Gastrocnemius medialis (tissue), 4 donors: ENCODE measurements at regions not wholly inside any gene's neighbourhood (a gene's known extent, or its start where the extent isn't known, plus 50 kb on each side); places are given as distances from the start of the nearest gene placed in this dataset.

Source experiments
- ATAC-seq, 2 donors: fragments of 150-250 bp; one replicate each; pipeline ENCODE4 v1.9.1; 2016
- DNase-seq, 2 donors: peaks; one replicate each; pipeline ENCODE4 v3.0.0-alpha.2; 2019
- H3K27ac ChIP-seq, 4 donors: fragments of 200-600 bp; sonication (generic); 1 replicate in 1 of 4; 2 replicates in 3 of 4; pipeline ENCODE4 v1.5.1; 2016 to 2018; ENCODE audit warnings: mild to moderate bottlenecking in 2 of 4, moderate library complexity in 1 of 4
- H3K27me3 ChIP-seq, 3 donors: fragments of 200-600 bp; sonication (generic) in 2 of 3; 1 replicate in 1 of 3; 2 replicates in 2 of 3; pipeline versions ENCODE4 v1.5.1 to v1.6.0; 2016 to 2019; ENCODE audit warnings: mild to moderate bottlenecking in 1 of 3, moderate library complexity in 1 of 3
- H3K36me3 ChIP-seq, 2 donors: fragments of 200-600 bp; sonication (generic) in 1 of 2; one replicate each; pipeline ENCODE4 v1.5.1; 2017 to 2018
- H3K4me1 ChIP-seq, 2 donors: fragments of 200-600 bp; sonication (generic) in 1 of 2; one replicate each; pipeline ENCODE4 v1.5.1; 2016 to 2017; ENCODE audit warnings: mild to moderate bottlenecking in 2 of 2
- H3K4me3 ChIP-seq, 4 donors: fragments of 200-600 bp; sonication (generic) in 3 of 4; 1 replicate in 1 of 4; 2 replicates in 3 of 4; pipeline ENCODE4 v1.5.1; 2016 to 2019; ENCODE audit warnings: mild to moderate bottlenecking in 2 of 4
- H3K9me3 ChIP-seq, 3 donors: fragments of 200-600 bp; sonication (generic) in 2 of 3; 1 replicate in 1 of 3; 2 replicates in 2 of 3; pipeline ENCODE4 v1.5.1; 2016 to 2019
- POLR2A ChIP-seq, 2 donors: fragments of 450-650 bp; IDR thresholded peaks; one replicate each; pipeline ENCODE4 v1.6.1; 2017; ENCODE audit warnings: antibody characterized with exemption in 2 of 2, mild to moderate bottlenecking in 2 of 2, moderate library complexity in 2 of 2
- in situ Hi-C, 4 donors: fragments of 200-750 bp; cut with MboI; loops; one replicate each; pipeline versions ENCODE4 v1.15.0 to v1.8.0; 2017; ENCODE audit warnings: low sequenced_read_pairs in 4 of 4
- intact Hi-C: fragments of 100-400 bp; cut with DNase I; formaldehyde crosslinking; loops from one replicate; pipeline ENCODE4 v1.15.1; 2023; ENCODE audit warnings: low total_unique reads
- TF ChIP-seq, protein P1 (sequence below), 5 experiments: fragments of 450-650 bp in 3 of 5; fragments of 200-600 bp in 2 of 5; sonication (generic) in 2 of 5; IDR thresholded peaks in 4 of 5; conservative IDR thresholded peaks in 1 of 5; 1 replicate in 4 of 5; 2 replicates in 1 of 5; pipeline ENCODE4 v1.5.1; 2016 to 2019; ENCODE audit warnings: antibody characterized with exemption in 5 of 5, mild to moderate bottlenecking in 3 of 5, moderate library complexity in 3 of 5

GRCh38 chr12:93025145-93026103, 96.3 kb upstream of the EEA1 start:
- H3K4me3 ChIP-seq, result no peak overlapping the region
- H3K27ac ChIP-seq, result no peak overlapping the region
- intact Hi-C loops (loop anchor here (1.0 kb wide), 2 partner anchors 371 to 394 kb away; no protein-coding TSS in a partner anchor), in situ Hi-C loops (loop anchor here in 1 of 4 donors (10.0 kb wide), 1 partner anchor 369 kb away; no protein-coding TSS in a partner anchor)
- TF ChIP-seq, protein P1, sequence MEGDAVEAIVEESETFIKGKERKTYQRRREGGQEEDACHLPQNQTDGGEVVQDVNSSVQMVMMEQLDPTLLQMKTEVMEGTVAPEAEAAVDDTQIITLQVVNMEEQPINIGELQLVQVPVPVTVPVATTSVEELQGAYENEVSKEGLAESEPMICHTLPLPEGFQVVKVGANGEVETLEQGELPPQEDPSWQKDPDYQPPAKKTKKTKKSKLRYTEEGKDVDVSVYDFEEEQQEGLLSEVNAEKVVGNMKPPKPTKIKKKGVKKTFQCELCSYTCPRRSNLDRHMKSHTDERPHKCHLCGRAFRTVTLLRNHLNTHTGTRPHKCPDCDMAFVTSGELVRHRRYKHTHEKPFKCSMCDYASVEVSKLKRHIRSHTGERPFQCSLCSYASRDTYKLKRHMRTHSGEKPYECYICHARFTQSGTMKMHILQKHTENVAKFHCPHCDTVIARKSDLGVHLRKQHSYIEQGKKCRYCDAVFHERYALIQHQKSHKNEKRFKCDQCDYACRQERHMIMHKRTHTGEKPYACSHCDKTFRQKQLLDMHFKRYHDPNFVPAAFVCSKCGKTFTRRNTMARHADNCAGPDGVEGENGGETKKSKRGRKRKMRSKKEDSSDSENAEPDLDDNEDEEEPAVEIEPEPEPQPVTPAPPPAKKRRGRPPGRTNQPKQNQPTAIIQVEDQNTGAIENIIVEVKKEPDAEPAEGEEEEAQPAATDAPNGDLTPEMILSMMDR (IDR thresholded peaks at IDR 0.05 in 4 of 5, conservative IDR thresholded peaks at IDR 0.05 in 1 of 5), result peak; percentile 18 to 53 (median 46)
- TF ChIP-seq POLR2A (IDR thresholded peaks at IDR 0.05), result no peak
- DNase-seq (no peak), ATAC-seq (peak; percentile 72 to 76)
- no peaks in the 10 kb centered on the region for H3K27me3 ChIP-seq
- no peaks in the 10 kb centered on the region for H3K36me3 ChIP-seq
- H3K9me3 ChIP-seq, result no peaks in the 10 kb centered on the region
- H3K4me1 ChIP-seq, result no peaks in the 10 kb centered on the region

GRCh38 chr12:93027041-93027440, 97.9 kb upstream of the EEA1 start:
- Histone ChIP-seq H3K36me3 (no peaks in the 10 kb centered on the region), H3K4me1 (no peaks in the 10 kb centered on the region), H3K4me3 (no peak overlapping the region), H3K9me3 (no peaks in the 10 kb centered on the region), H3K27me3 (no peaks in the 10 kb centered on the region), H3K27ac (no peak overlapping the region)
- intact Hi-C loops (no loop called here), in situ Hi-C loops (loop anchor here in 1 of 4 donors (10.0 kb wide), 1 partner anchor 368 kb away; no protein-coding TSS in a partner anchor)
- DNase-seq, result no peak
- TF ChIP-seq, protein P1 (IDR thresholded peaks at IDR 0.05 in 4 of 5, conservative IDR thresholded peaks at IDR 0.05 in 1 of 5), result no peak
- TF ChIP-seq POLR2A (IDR thresholded peaks at IDR 0.05), result no peak
- no peak for ATAC-seq

GRCh38 chr12:93029091-93029490, 100.0 kb upstream of the EEA1 start:
- Histone ChIP-seq H3K4me1 (no peaks in the 10 kb centered on the region), H3K27me3 (no peaks in the 10 kb centered on the region), H3K36me3 (no peaks in the 10 kb centered on the region), H3K27ac (no peak overlapping the region), H3K9me3 (no peaks in the 10 kb centered on the region), H3K4me3 (no peak overlapping the region)
- in situ Hi-C loops, result loop anchor here in 1 of 4 donors (10.0 kb wide), 1 partner anchor 366 kb away; no protein-coding TSS in a partner anchor
- DNase-seq (no peak), ATAC-seq (no peak)
- intact Hi-C loops, result no loop called here
- TF ChIP-seq, protein P1 (IDR thresholded peaks at IDR 0.05 in 4 of 5, conservative IDR thresholded peaks at IDR 0.05 in 1 of 5), result no peak
- TF ChIP-seq POLR2A (IDR thresholded peaks at IDR 0.05), result no peak

DNA sequence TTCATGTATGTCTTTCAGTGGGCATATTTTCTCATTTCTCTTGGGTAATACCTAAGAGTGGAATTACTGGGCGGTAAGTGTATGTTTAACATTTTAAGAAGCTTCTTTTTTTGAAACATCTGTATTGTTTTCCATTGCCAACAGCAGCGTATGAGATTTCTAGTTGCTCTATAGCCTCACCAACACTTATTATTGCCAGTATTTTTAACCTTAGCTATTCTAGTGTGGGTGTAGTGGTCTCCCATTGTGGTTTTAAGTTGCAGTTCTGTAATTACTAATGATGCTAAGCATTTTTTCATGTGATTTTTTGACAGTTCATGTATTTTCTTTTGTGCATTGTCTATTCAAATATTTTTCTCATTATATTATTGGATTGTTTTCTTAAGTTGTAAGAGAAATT, 101.9 kb upstream of the EEA1 start:
- Histone ChIP-seq H3K4me3 (no peak overlapping the region), H3K27ac (no peak overlapping the region), H3K36me3 (no peaks in the 10 kb centered on the region), H3K9me3 (no peaks in the 10 kb centered on the region), H3K27me3 (no peaks in the 10 kb centered on the region), H3K4me1 (no peaks in the 10 kb centered on the region)
- in situ Hi-C loops, result no loop called here
- intact Hi-C loops, result no loop called here
- no peak for TF ChIP-seq POLR2A (IDR thresholded peaks at IDR 0.05)
- TF ChIP-seq, protein P1 (IDR thresholded peaks at IDR 0.05 in 4 of 5, conservative IDR thresholded peaks at IDR 0.05 in 1 of 5), result no peak
- ATAC-seq, result no peak
- DNase-seq, result no peak
